Activated naive CD8-positive, alpha-beta T cell (primary cell): ENCODE measurements at regions not wholly inside any gene's neighbourhood (a gene's known extent, or its start where the extent isn't known, plus 50 kb on each side); places are given as distances from the start of the nearest gene placed in this dataset.
"Not testable (repeated sequence)": the region's sequence is repeated elsewhere in the genome, so short reads cannot be mapped to it uniquely, and the experiment has no call there.

Experiments used
- H3K27ac Mint-ChIP-seq: one replicate; pipeline ENCODE4 v1.8.0; 2021; ENCODE audit warnings: mixed read lengths
- H3K27me3 Mint-ChIP-seq: one replicate; pipeline ENCODE4 v1.8.0; 2021; ENCODE audit warnings: mixed read lengths
- H3K36me3 Mint-ChIP-seq: one replicate; pipeline ENCODE4 v1.8.0; 2021; ENCODE audit warnings: mixed read lengths
- H3K4me1 Mint-ChIP-seq: one replicate; pipeline ENCODE4 v1.8.0; 2021; ENCODE audit warnings: low read depth, mixed read lengths
- H3K4me3 Mint-ChIP-seq: one replicate; pipeline ENCODE4 v1.8.0; 2021; ENCODE audit warnings: mild to moderate bottlenecking, mixed read lengths
- H3K9me3 Mint-ChIP-seq: one replicate; pipeline ENCODE4 v1.8.0; 2021; ENCODE audit warnings: low read depth, mixed read lengths

GRCh38 chr12:40172879-40173278, 51.9 kb upstream of the LRRK2 start:
- Mint-ChIP-seq H3K36me3 (no peaks in the 10 kb centered on the region), H3K27me3 (peaks cover 3% of the 10 kb centered on the region), H3K4me3 (no peak overlapping the region), H3K9me3 (no peaks in the 10 kb centered on the region), H3K4me1 (peaks cover 5% of the 10 kb centered on the region), H3K27ac (no peak overlapping the region)

GRCh38 chr12:40171501-40171900, 53.3 kb upstream of the LRRK2 start:
- no peak overlapping the region for H3K4me3 Mint-ChIP-seq
- H3K27me3 Mint-ChIP-seq: peaks cover 3% of the 10 kb centered on the region
- H3K4me1 Mint-ChIP-seq: peaks cover 5% of the 10 kb centered on the region
- H3K9me3 Mint-ChIP-seq: no peaks in the 10 kb centered on the region
- no peaks in the 10 kb centered on the region for H3K36me3 Mint-ChIP-seq
- H3K27ac Mint-ChIP-seq: no peak overlapping the region

- Mint-ChIP-seq H3K27ac (no peak overlapping the region), H3K9me3 (no peaks in the 10 kb centered on the region), H3K27me3 (peaks cover 3% of the 10 kb centered on the region), H3K4me3 (no peak overlapping the region), H3K4me1 (peaks cover 5% of the 10 kb centered on the region), H3K36me3 (no peaks in the 10 kb centered on the region)
Observed at GRCh38 chr12:40171066-40171465, 53.7 kb upstream of the LRRK2 start.

- Mint-ChIP-seq H3K9me3 (no peaks in the 10 kb centered on the region), H3K4me1 (peaks cover 5% of the 10 kb centered on the region), H3K27me3 (peaks cover 3% of the 10 kb centered on the region), H3K4me3 (no peak overlapping the region), H3K27ac (no peak overlapping the region), H3K36me3 (no peaks in the 10 kb centered on the region)
Observed at GRCh38 chr12:40170593-40170992, 54.2 kb upstream of the LRRK2 start.

- peaks cover 5% of the 10 kb centered on the region for H3K4me1 Mint-ChIP-seq
- H3K9me3 Mint-ChIP-seq: no peaks in the 10 kb centered on the region
- peaks cover 3% of the 10 kb centered on the region for H3K27me3 Mint-ChIP-seq
- no peak overlapping the region for H3K27ac Mint-ChIP-seq
- no peaks in the 10 kb centered on the region for H3K36me3 Mint-ChIP-seq
- H3K4me3 Mint-ChIP-seq: peak overlapping the region; percentile 11
Observed at GRCh38 chr12:40168868-40169267, 55.9 kb upstream of the LRRK2 start.

GRCh38 chr12:40168419-40168818, 56.4 kb upstream of the LRRK2 start:
- not testable (repeated sequence) for H3K4me1 Mint-ChIP-seq, H3K9me3 Mint-ChIP-seq, H3K27ac Mint-ChIP-seq, H3K36me3 Mint-ChIP-seq, H3K4me3 Mint-ChIP-seq, H3K27me3 Mint-ChIP-seq

GRCh38 chr12:40168001-40168400, 56.8 kb upstream of the LRRK2 start:
- no peaks in the 10 kb centered on the region for H3K36me3 Mint-ChIP-seq
- H3K9me3 Mint-ChIP-seq: peaks cover 3% of the 10 kb centered on the region
- no peak overlapping the region for H3K4me3 Mint-ChIP-seq
- peaks cover 5% of the 10 kb centered on the region for H3K4me1 Mint-ChIP-seq
- H3K27ac Mint-ChIP-seq: no peak overlapping the region
- H3K27me3 Mint-ChIP-seq: peaks cover 3% of the 10 kb centered on the region

- Mint-ChIP-seq H3K4me3 (no peak overlapping the region), H3K4me1 (peaks cover 5% of the 10 kb centered on the region), H3K9me3 (peaks cover 17% of the 10 kb centered on the region), H3K27ac (no peak overlapping the region), H3K27me3 (peaks cover 1% of the 10 kb centered on the region), H3K36me3 (no peaks in the 10 kb centered on the region)
Observed at GRCh38 chr12:40165179-40165578, 59.3 kb upstream of the SLC2A13 start.

GRCh38 chr12:40164034-40164433, 58.2 kb upstream of the SLC2A13 start:
- peaks cover 17% of the 10 kb centered on the region for H3K9me3 Mint-ChIP-seq
- no peak overlapping the region for H3K27ac Mint-ChIP-seq

GRCh38 chr12:40162033-40162432, 56.2 kb upstream of the SLC2A13 start:
- peaks cover 11% of the 10 kb centered on the region for H3K27me3 Mint-ChIP-seq
- no peaks in the 10 kb centered on the region for H3K4me1 Mint-ChIP-seq

More at GRCh38 chr12:40164034-40164433, 58.2 kb upstream of the SLC2A13 start:
- peaks cover 3% of the 10 kb centered on the region for H3K27me3 Mint-ChIP-seq
- no peak overlapping the region for H3K4me3 Mint-ChIP-seq
- no peaks in the 10 kb centered on the region for H3K36me3 Mint-ChIP-seq
- peaks cover 5% of the 10 kb centered on the region for H3K4me1 Mint-ChIP-seq

GRCh38 chr12:40158592-40159111, 52.8 kb upstream of the SLC2A13 start:
- H3K4me1 Mint-ChIP-seq: no peaks in the 10 kb centered on the region
- H3K4me3 Mint-ChIP-seq: no peak overlapping the region
- no peak overlapping the region for H3K27ac Mint-ChIP-seq
- peaks cover 11% of the 10 kb centered on the region for H3K27me3 Mint-ChIP-seq
- H3K36me3 Mint-ChIP-seq: no peaks in the 10 kb centered on the region
- peaks cover 17% of the 10 kb centered on the region for H3K9me3 Mint-ChIP-seq

More at GRCh38 chr12:40162033-40162432, 56.2 kb upstream of the SLC2A13 start:
- H3K27ac Mint-ChIP-seq: no peak overlapping the region
- peaks cover 17% of the 10 kb centered on the region for H3K9me3 Mint-ChIP-seq
- H3K4me3 Mint-ChIP-seq: no peak overlapping the region
- H3K36me3 Mint-ChIP-seq: no peaks in the 10 kb centered on the region

GRCh38 chr12:40157336-40157735, 51.5 kb upstream of the SLC2A13 start:
- no peaks in the 10 kb centered on the region for H3K36me3 Mint-ChIP-seq
- H3K4me3 Mint-ChIP-seq: no peak overlapping the region
- H3K9me3 Mint-ChIP-seq: peaks cover 8% of the 10 kb centered on the region
- peaks cover 13% of the 10 kb centered on the region for H3K27me3 Mint-ChIP-seq
- no peak overlapping the region for H3K27ac Mint-ChIP-seq
- H3K4me1 Mint-ChIP-seq: no peaks in the 10 kb centered on the region

- H3K9me3 Mint-ChIP-seq: peaks cover 4% of the 10 kb centered on the region
- no peaks in the 10 kb centered on the region for H3K36me3 Mint-ChIP-seq
- H3K27ac Mint-ChIP-seq: no peak overlapping the region
- peaks cover 13% of the 10 kb centered on the region for H3K27me3 Mint-ChIP-seq
- H3K4me1 Mint-ChIP-seq: no peaks in the 10 kb centered on the region
- H3K4me3 Mint-ChIP-seq: no peak overlapping the region
Observed at GRCh38 chr12:40156021-40156764, 50.3 kb upstream of the SLC2A13 start.
